Activated T-helper 17 cell treated with anti-CD3 and anti-CD28 coated beads, Interleukin-2, amount 50 U/mL, for 72 hours (primary cell): ENCODE measurements at regions not wholly inside any gene's neighbourhood (a gene's known extent, or its start where the extent isn't known, plus 50 kb on each side); places are given as distances from the start of the nearest gene placed in this dataset.
"Not testable (repeated sequence)": the region's sequence is repeated elsewhere in the genome, so short reads cannot be mapped to it uniquely, and the experiment has no call there.

Source experiments
- ATAC-seq: fragments of 150-1000 bp; cut with Tn5 transposase; replicated peaks from 2 replicates; pipeline ENCODE4 v1.10.0; 2021; ENCODE audit warnings: mild to moderate bottlenecking, moderate library complexity
- H3K27ac Mint-ChIP-seq: one replicate; pipeline ENCODE4 v1.8.0; 2022; ENCODE audit warnings: mixed read lengths
- H3K27me3 Mint-ChIP-seq: one replicate; pipeline ENCODE4 v1.8.0; 2022; ENCODE audit warnings: mixed read lengths
- H3K36me3 Mint-ChIP-seq: one replicate; pipeline ENCODE4 v1.8.0; 2022; ENCODE audit warnings: low read depth, mild to moderate bottlenecking, mixed read lengths
- H3K4me1 Mint-ChIP-seq: one replicate; pipeline ENCODE4 v1.8.0; 2022; ENCODE audit warnings: mixed read lengths
- H3K4me3 Mint-ChIP-seq: one replicate; pipeline ENCODE4 v1.8.0; 2022; ENCODE audit warnings: mild to moderate bottlenecking, mixed read lengths
- H3K9me3 Mint-ChIP-seq: one replicate; pipeline ENCODE4 v1.8.0; 2022; ENCODE audit warnings: mixed read lengths

DNA sequence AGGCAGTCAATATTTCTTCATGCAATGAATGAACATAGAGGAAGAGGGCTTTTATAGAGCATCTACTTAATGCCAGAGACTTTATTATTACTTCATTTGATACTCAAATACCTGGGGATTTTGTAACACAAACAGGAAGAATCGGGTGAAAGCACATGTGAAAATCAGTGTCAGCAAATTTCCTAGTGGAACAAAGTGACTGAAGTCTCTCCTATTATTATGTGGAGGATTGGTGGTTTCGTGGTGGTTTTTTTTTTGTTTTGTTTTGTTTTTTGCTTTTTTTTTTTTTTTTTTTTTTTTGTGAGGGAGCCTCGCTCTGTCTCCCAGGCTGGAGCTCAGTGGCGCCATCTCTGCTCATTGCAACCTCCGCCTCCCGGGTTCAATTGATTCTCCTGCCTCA lies 207.0 kb downstream of the RRAGB start:
- peaks cover 11% of the 10 kb centered on the region for H3K9me3 Mint-ChIP-seq
- no peaks in the 10 kb centered on the region for H3K4me1 Mint-ChIP-seq
- H3K4me3 Mint-ChIP-seq: no peak overlapping the region
- H3K27ac Mint-ChIP-seq: no peak overlapping the region
- H3K36me3 Mint-ChIP-seq: no peaks in the 10 kb centered on the region
- H3K27me3 Mint-ChIP-seq: no peaks in the 10 kb centered on the region
- ATAC-seq: no peak

DNA sequence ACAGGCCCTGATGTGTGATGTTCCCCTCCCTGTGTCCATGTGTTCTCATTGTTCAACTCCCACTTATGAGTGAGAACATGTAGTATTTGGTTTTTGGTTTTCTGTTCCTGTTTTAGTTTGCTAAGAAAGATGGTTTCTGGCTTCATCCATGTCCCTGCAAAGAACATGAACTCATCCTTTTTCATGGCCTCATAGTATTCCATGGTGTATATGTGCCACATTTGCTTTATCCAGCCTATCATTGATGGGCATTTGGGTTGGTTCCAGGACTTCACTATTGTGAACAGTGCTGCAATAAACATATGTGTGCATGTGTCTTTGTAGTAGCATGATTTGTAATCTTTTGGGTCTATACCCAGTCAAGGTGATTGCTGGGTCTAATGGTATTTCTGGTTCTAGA lies 211.0 kb downstream of the RRAGB start:
- not testable (repeated sequence) for ATAC-seq, H3K4me3 Mint-ChIP-seq, H3K4me1 Mint-ChIP-seq, H3K27ac Mint-ChIP-seq, H3K36me3 Mint-ChIP-seq, H3K27me3 Mint-ChIP-seq
- H3K9me3 Mint-ChIP-seq: peaks cover 12% of the 10 kb centered on the region
